SK-N-SH (cell line): ENCODE measurements at regions not wholly inside any gene's neighbourhood (a gene's known extent, or its start where the extent isn't known, plus 50 kb on each side); places are given as distances from the start of the nearest gene placed in this dataset.

Experiments used
- CTCF ChIA-PET: fragments of 300-600, 350-600 bp; formaldehyde crosslinking; extraction: SDS; loops from one replicate; lab custom pipeline; 2021; lab: Yijun Ruan, JAX
- POLR2A ChIA-PET: fragments of 350-600 bp; sonication (Branson Sonifier 250); formaldehyde crosslinking; extraction: SDS; loops from one replicate; lab custom pipeline; 2020; ENCODE audit warnings: antibody characterized with exemption, inconsistent platforms; lab: Yijun Ruan, JAX
- DNase-seq: peaks from one replicate; pipeline ENCODE4 v3.0.0; 2012
- H2AFZ ChIP-seq: fragments of 200-600 bp; sonication (generic); 2 replicates; pipeline ENCODE4 v1.8.1; 2016; ENCODE audit warnings: antibody characterized with exemption, mild to moderate bottlenecking, low read depth
- H3F3A ChIP-seq: fragments of 200-600 bp; sonication (generic); replicated peaks from 2 replicates; pipeline ENCODE3; 2016; ENCODE audit warnings: antibody characterized with exemption, mild to moderate bottlenecking; ENCODE audit not compliant: insufficient read depth
- H3K27ac ChIP-seq, 2 experiments: fragments of 200-500 bp in 1 of 2; fragments of 200-600 bp in 1 of 2; sonication (Bioruptor generic) in 1 of 2; sonication (generic), shearing (Covaris generic) in 1 of 2; 2 replicates each; pipeline versions ENCODE4 v1.5.1 to v1.6.1; 2014 to 2016; ENCODE audit warnings: low read depth in 2 of 2, inconsistent platforms in 1 of 2, low read length in 1 of 2, mild to moderate bottlenecking in 1 of 2, mixed read lengths in 1 of 2
- H3K27me3 ChIP-seq: fragments of 200-600 bp; sonication (generic), shearing (Covaris generic); 2 replicates; pipeline ENCODE4 v1.6.1; 2016; ENCODE audit warnings: mixed run types; ENCODE audit not compliant: insufficient read depth
- H3K36me3 ChIP-seq, 2 experiments: fragments of 200-500 bp in 1 of 2; fragments of 200-600 bp in 1 of 2; sonication (Bioruptor generic) in 1 of 2; sonication (generic) in 1 of 2; replicated peaks in 1 of 2; 2 replicates each; pipeline versions ENCODE3 to v1.5.1; 2014 to 2016; ENCODE audit warnings: low read length in 1 of 2, mild to moderate bottlenecking in 1 of 2; ENCODE audit not compliant: insufficient read depth in 2 of 2, control insufficient read depth in 1 of 2
- H3K4me1 ChIP-seq, 2 experiments: fragments of 200-500 bp in 1 of 2; fragments of 200-600 bp in 1 of 2; sonication (Bioruptor generic) in 1 of 2; sonication (generic), shearing (Covaris generic) in 1 of 2; 2 replicates each; pipeline versions ENCODE4 v1.5.1 to v1.6.1; 2014 to 2016; ENCODE audit warnings: low read depth in 1 of 2, low read length in 1 of 2, mixed run types in 1 of 2; ENCODE audit not compliant: insufficient read depth in 2 of 2, control insufficient read depth in 1 of 2
- H3K4me2 ChIP-seq: fragments of 200-600 bp; sonication (generic), shearing (Covaris generic); 2 replicates; pipeline ENCODE4 v1.6.1; 2017; ENCODE audit warnings: mixed run types
- H3K4me3 ChIP-seq, 2 experiments: fragments of 200-500 bp in 1 of 2; fragments of 200-600 bp in 1 of 2; sonication (Bioruptor generic) in 1 of 2; sonication (generic), shearing (Covaris generic) in 1 of 2; 2 replicates each; pipeline versions ENCODE4 v1.5.1 to v1.8.1; 2014 to 2016; ENCODE audit warnings: low read depth in 2 of 2, inconsistent platforms in 1 of 2, low read length in 1 of 2, mild to moderate bottlenecking in 1 of 2, mixed read lengths in 1 of 2, moderate library complexity in 1 of 2
- H3K79me2 ChIP-seq: fragments of 200-600 bp; sonication (generic); 2 replicates; pipeline ENCODE4 v1.8.1; 2017; ENCODE audit warnings: mild to moderate bottlenecking; ENCODE audit not compliant: insufficient read depth
- H3K9ac ChIP-seq: fragments of 200-600 bp; sonication (generic); 2 replicates; pipeline ENCODE4 v1.6.1; 2017; ENCODE audit warnings: mixed run types
- H3K9me2 ChIP-seq: fragments of 200-600 bp; sonication (generic); 2 replicates; pipeline ENCODE4 v1.6.1; 2017; ENCODE audit warnings: mixed run types
- H3K9me3 ChIP-seq: fragments of 200-600 bp; sonication (generic); 2 replicates; pipeline ENCODE4 v1.6.1; 2017; ENCODE audit warnings: mixed run types, mild to moderate bottlenecking, moderate library complexity
- H4K20me1 ChIP-seq: fragments of 200-600 bp; sonication (generic); 2 replicates; pipeline ENCODE4 v1.6.1; 2017; ENCODE audit warnings: mild to moderate bottlenecking, mixed run types; ENCODE audit not compliant: insufficient read depth
- CHD2 ChIP-seq: fragments of 150-350 bp; IDR thresholded peaks from 2 replicates; pipeline ENCODE4 v1.6.1; 2018; ENCODE audit warnings: low read length; ENCODE audit not compliant: partially characterized antibody
- ELF1 ChIP-seq: IDR thresholded peaks from 2 replicates; pipeline ENCODE4 v1.4.0; 2012
- EP300 ChIP-seq, 2 experiments: IDR thresholded peaks; 2 replicates each; pipeline versions ENCODE4 v1.4.0 to v1.6.1; 2012; ENCODE audit warnings: borderline replicate concordance in 1 of 2, low read depth in 1 of 2, low read length in 1 of 2
- FOXJ3 ChIP-seq: sonication (generic); formaldehyde crosslinking; IDR thresholded peaks from 2 replicates; pipeline ENCODE4 v1.5.1; 2020; ENCODE audit warnings: mild to moderate bottlenecking, missing genetic modification reagents
- FOXM1 ChIP-seq: IDR thresholded peaks from 2 replicates; pipeline ENCODE4 v1.4.0; 2012; ENCODE audit warnings: low read depth, mild to moderate bottlenecking
- GABPA ChIP-seq: IDR thresholded peaks from 2 replicates; pipeline ENCODE4 v1.4.0; 2012; ENCODE audit warnings: low read depth, mild to moderate bottlenecking
- GATA2 ChIP-seq: sonication (generic); formaldehyde crosslinking; IDR thresholded peaks from 2 replicates; pipeline ENCODE4 v1.5.0; 2020; ENCODE audit warnings: mild to moderate bottlenecking, missing genetic modification reagents
- IRF3 ChIP-seq: fragments of 150-350 bp; IDR thresholded peaks from 2 replicates; pipeline ENCODE4 v1.6.1; 2016; ENCODE audit warnings: mild to moderate bottlenecking, low read depth, low read length
- MEF2A ChIP-seq: IDR thresholded peaks from 2 replicates; pipeline ENCODE4 v1.4.0; 2012; ENCODE audit warnings: low read depth, borderline replicate concordance
- NFIC ChIP-seq: IDR thresholded peaks from 2 replicates; pipeline ENCODE4 v1.4.0; 2012; ENCODE audit warnings: borderline replicate concordance
- NRF1 ChIP-seq: IDR thresholded peaks from 2 replicates; pipeline ENCODE4 v1.6.1; 2012; ENCODE audit warnings: low read depth, mild to moderate bottlenecking, low read length
- PBX3 ChIP-seq: IDR thresholded peaks from 2 replicates; pipeline ENCODE4; 2012
- SIN3A ChIP-seq: IDR thresholded peaks from 2 replicates; pipeline ENCODE4 v1.6.1; 2012; ENCODE audit warnings: low read depth, mild to moderate bottlenecking, low read length, moderate library complexity, borderline replicate concordance
- TCF12 ChIP-seq: IDR thresholded peaks from 2 replicates; pipeline ENCODE4 v1.4.0; 2012
- TEAD4 ChIP-seq: IDR thresholded peaks from 2 replicates; pipeline ENCODE4 v1.4.0; 2012; ENCODE audit warnings: mild to moderate bottlenecking, borderline replicate concordance; ENCODE audit not compliant: insufficient read depth
- YY1 ChIP-seq: IDR thresholded peaks from 2 replicates; pipeline ENCODE4 v1.4.0; 2012; ENCODE audit warnings: low read depth, mild to moderate bottlenecking
- WGBS: methylation state at CpG from one replicate; pipeline ENCODE4 v1.1.6; 2017; ENCODE audit warnings: low lambda C conversion rate; 5-methylcytosine and 5-hydroxymethylcytosine counted together
- TF ChIP-seq, protein P1 (sequence below): fragments of 150-350 bp; IDR thresholded peaks from 2 replicates; pipeline ENCODE4 v1.6.1; 2017; ENCODE audit warnings: antibody characterized with exemption, low read length, low read depth, borderline replicate concordance
- TF ChIP-seq, protein P2 (sequence below): IDR thresholded peaks from 2 replicates; pipeline ENCODE4 v1.4.0; 2012; ENCODE audit warnings: low read depth, borderline replicate concordance
- TF ChIP-seq, protein P3 (sequence below): IDR thresholded peaks from 2 replicates; pipeline ENCODE4 v1.4.0; 2012; ENCODE audit warnings: low read depth

DNA sequence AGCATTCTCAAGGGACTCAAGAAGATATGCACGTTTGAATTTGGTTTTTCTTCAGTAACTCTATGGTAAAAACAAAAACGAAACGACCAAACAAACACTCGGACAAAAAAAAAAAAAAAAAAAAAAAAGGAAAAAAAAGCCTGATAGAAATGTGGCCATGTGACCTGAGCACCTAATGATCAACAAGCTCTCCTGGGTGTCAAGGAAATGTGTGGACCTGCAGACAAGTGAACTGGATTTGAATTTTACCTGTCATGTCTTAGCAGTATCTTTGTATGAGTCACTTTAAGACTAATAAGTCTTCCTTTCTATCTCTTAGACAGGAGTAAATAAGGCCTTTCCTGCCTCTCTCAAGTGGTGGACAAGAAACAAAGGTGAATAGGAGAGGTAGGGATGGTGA is 190.6 kb upstream of the GRIA1 start (continued):
- TF ChIP-seq PBX3 (no peak), NFIC (no peak), IRF3 (no peak), TCF12 (no peak), ELF1 (no peak), FOXJ3 (CRISPR knock-in tag) (no peak), CHD2 (no peak), GABPA (no peak)
- TF ChIP-seq, protein P1, sequence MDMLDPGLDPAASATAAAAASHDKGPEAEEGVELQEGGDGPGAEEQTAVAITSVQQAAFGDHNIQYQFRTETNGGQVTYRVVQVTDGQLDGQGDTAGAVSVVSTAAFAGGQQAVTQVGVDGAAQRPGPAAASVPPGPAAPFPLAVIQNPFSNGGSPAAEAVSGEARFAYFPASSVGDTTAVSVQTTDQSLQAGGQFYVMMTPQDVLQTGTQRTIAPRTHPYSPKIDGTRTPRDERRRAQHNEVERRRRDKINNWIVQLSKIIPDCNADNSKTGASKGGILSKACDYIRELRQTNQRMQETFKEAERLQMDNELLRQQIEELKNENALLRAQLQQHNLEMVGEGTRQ: no peak
- TF ChIP-seq, protein P2, sequence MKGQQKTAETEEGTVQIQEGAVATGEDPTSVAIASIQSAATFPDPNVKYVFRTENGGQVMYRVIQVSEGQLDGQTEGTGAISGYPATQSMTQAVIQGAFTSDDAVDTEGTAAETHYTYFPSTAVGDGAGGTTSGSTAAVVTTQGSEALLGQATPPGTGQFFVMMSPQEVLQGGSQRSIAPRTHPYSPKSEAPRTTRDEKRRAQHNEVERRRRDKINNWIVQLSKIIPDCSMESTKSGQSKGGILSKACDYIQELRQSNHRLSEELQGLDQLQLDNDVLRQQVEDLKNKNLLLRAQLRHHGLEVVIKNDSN: no peak
- TF ChIP-seq, protein P3, sequence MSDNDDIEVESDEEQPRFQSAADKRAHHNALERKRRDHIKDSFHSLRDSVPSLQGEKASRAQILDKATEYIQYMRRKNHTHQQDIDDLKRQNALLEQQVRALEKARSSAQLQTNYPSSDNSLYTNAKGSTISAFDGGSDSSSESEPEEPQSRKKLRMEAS: no peak

DNA sequence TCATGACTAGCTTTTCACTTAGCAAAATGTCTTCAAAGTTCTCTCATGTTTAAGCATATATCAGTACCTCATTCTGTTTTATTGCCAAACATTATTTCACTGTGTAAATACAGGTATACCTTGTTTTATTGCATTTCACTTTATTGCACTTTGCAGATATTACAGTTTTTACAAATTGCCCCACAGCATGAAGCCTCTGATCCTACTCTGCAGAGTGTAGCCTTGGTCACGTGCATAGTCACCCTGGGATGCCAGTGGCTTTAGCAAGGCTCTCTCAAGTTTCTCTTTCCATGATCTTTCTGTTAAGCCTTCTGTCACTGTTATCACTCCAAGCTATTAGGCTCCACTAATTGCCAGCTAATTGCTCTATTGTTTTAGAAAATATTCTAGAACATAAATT is 182.2 kb upstream of the GRIA1 start:
- Histone ChIP-seq H3K4me2 (no peak overlapping the region), H4K20me1 (no peaks in the 10 kb centered on the region), H3K4me3 (no peak overlapping the region), H3K4me1 (no peaks in the 10 kb centered on the region), H3K79me2 (no peaks in the 10 kb centered on the region), H2AFZ (no peak overlapping the region), H3K27me3 (no peaks in the 10 kb centered on the region), H3K9me3 (no peaks in the 10 kb centered on the region), H3K27ac (no peak overlapping the region), H3K36me3 (no peaks in the 10 kb centered on the region), H3K9ac (no peak overlapping the region), H3F3A (no peaks in the 10 kb centered on the region), H3K9me2 (no peaks in the 10 kb centered on the region)
- ChIA-PET POLR2A (no interaction called here), CTCF (no interaction called here)
- no peak for TF ChIP-seq YY1
- no peak for TF ChIP-seq SIN3A
- no peak for TF ChIP-seq NRF1
- TF ChIP-seq, protein P1: no peak
- no peak for TF ChIP-seq FOXM1
- TF ChIP-seq, protein P3: no peak
- TF ChIP-seq GATA2 (CRISPR knock-in tag): no peak
- TF ChIP-seq MEF2A: no peak
- TF ChIP-seq EP300 (IDR thresholded peaks at IDR 0.05; ENCODE audit: borderline replicate concordance in 1 of 2, low read depth in 1 of 2, low read length in 1 of 2): no peak
- TF ChIP-seq ELF1: no peak
- no peak for TF ChIP-seq TEAD4
- 0% methylated on average over 1 of the region's 1 CpG for WGBS
- no peak for DNase-seq
